ENCODE measurements at regions not wholly inside any gene's neighbourhood (a gene's known extent, or its start where the extent isn't known, plus 50 kb on each side); places are given as distances from the start of the nearest gene placed in this dataset.

GRCh38 chr21:28336314-28336713 lies 656.4 kb downstream of the LTN1 start:
- peaks cover 20% of the 10 kb centered on the region for H3K4me1 ChIP-seq (ENCODE audit: control insufficient read depth, extremely low read depth, insufficient read depth, low read length)
- no peak overlapping the region for H3K4me2 ChIP-seq (ENCODE audit: insufficient read depth, low read length)
- H3K9ac ChIP-seq (replicated peaks; ENCODE audit: extremely low read depth, insufficient read depth, low read length) = no peak overlapping the region
- dilution Hi-C loops (cut with MboI; ENCODE audit: extremely low pct_ligation_motif_present, low sequenced_read_pairs) = no loop called here
- intact Hi-C loops (cut with micrococcal nuclease) = loop anchor here (1.0 to 5.0 kb wide), 10 partner anchors 53 to 1490 kb away; no protein-coding TSS in a partner anchor
- ChIA-PET CTCF (interaction anchor here (0.6 to 9.5 kb wide), 46 partner anchors 9 to 1604 kb away, joined by 3 to 204 read pairs (median 4); no protein-coding TSS in a partner anchor), POLR2A (no interaction called here)
- H3K4me3 ChIP-seq (replicated peaks in 1 of 3; ENCODE audit: insufficient read depth in 1 of 3, low read depth in 1 of 3, low read length in 3 of 3) = no peak overlapping the region
- no peaks in the 10 kb centered on the region for H3K79me2 ChIP-seq (ENCODE audit: control insufficient read depth, insufficient read depth, low read length)
- DNase-seq (ENCODE audit: low read depth, low spot score) = peak; percentile 78
- FAIRE-seq = peak; percentile 96
- no peak overlapping the region for H3K27ac ChIP-seq (ENCODE audit: insufficient read depth, low read depth, low read length)
- TF ChIP-seq CTCF (IDR thresholded peaks at IDR 0.05; ENCODE audit: extremely low read depth in 1 of 2, insufficient read depth in 1 of 2, low read depth in 1 of 2, low read length in 2 of 2) (peak; percentile 16 to 25), FOS (IDR thresholded peaks at IDR 0.05; ENCODE audit: borderline replicate concordance, insufficient read depth, low read length) (no peak), JUN (IDR thresholded peaks at IDR 0.05; ENCODE audit: borderline replicate concordance, insufficient read depth, insufficient read length, low read depth) (no peak)
- no peaks in the 10 kb centered on the region for H3K36me3 ChIP-seq (ENCODE audit: control insufficient read depth in 2 of 2, extremely low read depth in 1 of 2, insufficient read depth in 2 of 2, low read length in 2 of 2)
- no peaks in the 10 kb centered on the region for H4K20me1 ChIP-seq (replicated peaks; ENCODE audit: control insufficient read depth, extremely low read depth, insufficient read depth, low read length)
- no peaks in the 10 kb centered on the region for H3K27me3 ChIP-seq (ENCODE audit: control insufficient read depth in 2 of 2, insufficient read depth in 2 of 2, low read length in 2 of 2)
- BruUV-seq (replicated peaks) = no TSS peak
- no peaks in the 10 kb centered on the region for H3K9me1 ChIP-seq (replicated peaks; ENCODE audit: control insufficient read depth, extremely low read depth, insufficient read depth, low read length)
- H3K9me3 ChIP-seq (replicated peaks; ENCODE audit: control insufficient read depth, insufficient read depth, low read length) = no peaks in the 10 kb centered on the region
- peak overlapping the region; percentile 79 for H2AFZ ChIP-seq (ENCODE audit: low read depth, low read length)

GRCh38 chr21:28334407-28334806 lies 658.3 kb downstream of the LTN1 start:
- Histone ChIP-seq H3K4me1 (ENCODE audit: control insufficient read depth, extremely low read depth, insufficient read depth, low read length) (peaks cover 16% of the 10 kb centered on the region), H3K9me1 (replicated peaks; ENCODE audit: control insufficient read depth, extremely low read depth, insufficient read depth, low read length) (no peaks in the 10 kb centered on the region), H4K20me1 (replicated peaks; ENCODE audit: control insufficient read depth, extremely low read depth, insufficient read depth, low read length) (no peaks in the 10 kb centered on the region), H2AFZ (ENCODE audit: low read depth, low read length) (no peak overlapping the region), H3K4me3 (replicated peaks in 1 of 3; ENCODE audit: insufficient read depth in 1 of 3, low read depth in 1 of 3, low read length in 3 of 3) (no peak overlapping the region), H3K27me3 (ENCODE audit: control insufficient read depth in 2 of 2, insufficient read depth in 2 of 2, low read length in 2 of 2) (no peaks in the 10 kb centered on the region), H3K27ac (ENCODE audit: insufficient read depth, low read depth, low read length) (no peak overlapping the region), H3K36me3 (ENCODE audit: control insufficient read depth in 2 of 2, extremely low read depth in 1 of 2, insufficient read depth in 2 of 2, low read length in 2 of 2) (no peaks in the 10 kb centered on the region), H3K4me2 (ENCODE audit: insufficient read depth, low read length) (no peak overlapping the region), H3K9me3 (replicated peaks; ENCODE audit: control insufficient read depth, insufficient read depth, low read length) (no peaks in the 10 kb centered on the region), H3K79me2 (ENCODE audit: control insufficient read depth, insufficient read depth, low read length) (no peaks in the 10 kb centered on the region), H3K9ac (replicated peaks; ENCODE audit: extremely low read depth, insufficient read depth, low read length) (no peak overlapping the region)
- TF ChIP-seq EZH2 (IDR thresholded peaks at IDR 0.05; ENCODE audit: borderline replicate concordance, low read depth, low read length, severe bottlenecking) (no peak), JUN (IDR thresholded peaks at IDR 0.05; ENCODE audit: borderline replicate concordance, insufficient read depth, insufficient read length, low read depth) (no peak), MAX (IDR thresholded peaks at IDR 0.05; ENCODE audit: insufficient read depth, insufficient read length) (no peak), MYC (IDR thresholded peaks at IDR 0.05; ENCODE audit: low read depth, low read length) (no peak), GATA2 (IDR thresholded peaks at IDR 0.05; ENCODE audit: insufficient read depth, insufficient read length, low read depth, low read length) (no peak), CTCF (IDR thresholded peaks at IDR 0.05; ENCODE audit: extremely low read depth in 1 of 2, insufficient read depth in 1 of 2, low read depth in 1 of 2, low read length in 2 of 2) (no peak), FOS (IDR thresholded peaks at IDR 0.05; ENCODE audit: borderline replicate concordance, insufficient read depth, low read length) (no peak), POLR2A (IDR thresholded peaks at IDR 0.05; ENCODE audit: low read depth, low read length) (no peak), POLR2AphosphoS5 (IDR thresholded peaks at IDR 0.05; ENCODE audit: insufficient read depth, low read depth, low read length) (no peak)
- no peak for FAIRE-seq
- BruUV-seq (replicated peaks) = no TSS peak
- ChIA-PET POLR2A (no interaction called here), CTCF (interaction anchor here (2.7 to 9.5 kb wide), 2 partner anchors 409 to 634 kb away, joined by 44 to 204 read pairs; no protein-coding TSS in a partner anchor)
- dilution Hi-C loops (cut with MboI; ENCODE audit: extremely low pct_ligation_motif_present, low sequenced_read_pairs) = no loop called here
- no peak for DNase-seq (ENCODE audit: low read depth, low spot score)
- intact Hi-C loops (cut with micrococcal nuclease) = no loop called here
